Smooth muscle cell (in vitro differentiated cells): ENCODE measurements at regions not wholly inside any gene's neighbourhood (a gene's known extent, or its start where the extent isn't known, plus 50 kb on each side); places are given as distances from the start of the nearest gene placed in this dataset.
"Not testable (repeated sequence)": the region's sequence is repeated elsewhere in the genome, so short reads cannot be mapped to it uniquely, and the experiment has no call there.

ENCODE experiments used
- DNase-seq: peaks from one replicate; lab custom pipeline; 2025; ENCODE audit not compliant: unreplicated experiment; lab: John Stamatoyannopoulos, UW
- H2AFZ ChIP-seq: fragments of 200-600 bp; sonication (generic); 2 replicates; pipeline ENCODE4 v1.6.0; 2016; ENCODE audit warnings: antibody characterized with exemption, low read depth, mild to moderate bottlenecking
- H3F3A ChIP-seq: fragments of 200-600 bp; sonication (generic); 2 replicates; pipeline ENCODE4 v1.6.0; 2017; ENCODE audit warnings: antibody characterized with exemption, low read depth
- H3K27ac ChIP-seq: fragments of 200-600 bp; sonication (generic); 2 replicates; pipeline ENCODE4 v1.5.1; 2016; ENCODE audit warnings: low read depth, mild to moderate bottlenecking
- H3K27me3 ChIP-seq: fragments of 200-600 bp; sonication (generic); 2 replicates; pipeline ENCODE4 v1.6.1; 2016; ENCODE audit warnings: low read depth, mild to moderate bottlenecking
- H3K36me3 ChIP-seq: fragments of 200-600 bp; sonication (generic); 2 replicates; pipeline ENCODE4 v1.5.1; 2016; ENCODE audit warnings: low read depth
- H3K4me1 ChIP-seq: fragments of 200-600 bp; sonication (generic); 2 replicates; pipeline ENCODE4 v1.5.1; 2016; ENCODE audit warnings: low read depth
- H3K4me2 ChIP-seq: fragments of 200-600 bp; sonication (generic); 2 replicates; pipeline ENCODE4 v1.6.0; 2016; ENCODE audit warnings: mild to moderate bottlenecking
- H3K4me3 ChIP-seq: fragments of 200-600 bp; sonication (generic); 2 replicates; pipeline ENCODE4 v1.5.1; 2016; ENCODE audit warnings: mild to moderate bottlenecking
- H3K79me2 ChIP-seq: fragments of 200-600 bp; sonication (generic); 2 replicates; pipeline ENCODE4 v1.6.0; 2016; ENCODE audit warnings: low read depth, mild to moderate bottlenecking
- H3K9ac ChIP-seq: fragments of 200-600 bp; sonication (generic); 2 replicates; pipeline ENCODE4 v1.6.0; 2016; ENCODE audit warnings: low read depth
- H3K9me3 ChIP-seq: fragments of 200-600 bp; sonication (generic); replicated peaks from 2 replicates; pipeline ENCODE4 v1.5.1; 2016; ENCODE audit warnings: low read depth
- H4K20me1 ChIP-seq: fragments of 200-600 bp; sonication (generic); 2 replicates; pipeline ENCODE4 v1.6.0; 2016; ENCODE audit warnings: low read depth
- WGBS: methylation state at CpG from one replicate; pipeline ENCODE4 v1.1.7; 2016; ENCODE audit warnings: low lambda C conversion rate; 5-methylcytosine and 5-hydroxymethylcytosine counted together
- TF ChIP-seq, protein P1 (sequence below): fragments of 200-600 bp; sonication (generic); IDR thresholded peaks from 2 replicates; pipeline ENCODE4 v1.5.1; 2017; ENCODE audit warnings: borderline replicate concordance, mild to moderate bottlenecking, antibody characterized with exemption; ENCODE audit not compliant: insufficient read depth, poor library complexity, severe bottlenecking

DNA sequence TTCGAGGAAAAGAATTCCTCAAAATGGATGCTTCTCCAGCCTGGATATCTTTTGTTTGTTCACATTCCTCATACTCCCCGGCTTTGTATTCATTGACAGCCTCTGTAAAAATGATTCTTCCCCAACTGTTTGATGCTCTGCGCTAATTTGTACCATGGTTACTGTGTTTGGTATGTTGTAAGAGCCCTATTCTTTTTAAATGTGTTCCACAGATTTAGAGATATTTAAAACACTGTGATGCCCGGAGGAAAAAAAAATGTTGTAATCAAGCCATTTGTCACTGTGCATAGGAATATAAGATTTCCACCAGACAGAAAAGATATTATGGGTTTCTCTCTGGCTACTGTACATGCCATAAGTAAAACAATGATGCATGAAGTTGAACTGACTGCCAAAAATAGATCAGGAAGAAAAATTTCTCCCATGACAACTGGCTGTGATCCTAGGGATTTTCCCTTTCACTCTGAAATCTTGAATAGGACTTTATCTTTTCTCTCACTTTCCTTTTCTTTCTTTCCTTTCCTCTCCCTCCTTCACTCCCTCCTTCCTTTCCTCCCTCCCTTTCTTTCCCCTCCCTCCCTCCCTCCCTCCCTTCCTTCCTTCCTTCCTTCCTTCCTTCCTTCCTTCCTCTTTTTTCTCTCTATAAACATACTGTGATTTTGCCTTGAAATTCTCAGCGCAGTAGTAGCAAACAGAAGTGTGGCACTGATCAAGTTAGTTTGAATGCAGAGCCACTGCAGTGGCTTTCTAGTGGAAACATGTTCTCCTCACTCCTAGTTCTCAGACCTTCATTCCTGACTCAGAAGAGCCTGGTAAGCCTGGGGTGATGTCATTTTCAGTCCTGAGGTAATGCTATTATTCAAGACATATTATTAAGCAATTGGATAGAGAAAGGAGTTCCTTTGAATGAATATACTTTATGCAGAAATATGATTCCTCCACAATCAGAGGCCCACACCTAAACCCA lies 254.9 kb upstream of the TBL1XR1 start:
- Histone ChIP-seq H3K4me2 (peak overlapping the region; percentile 34), H3F3A (no peaks in the 10 kb centered on the region), H3K36me3 (no peaks in the 10 kb centered on the region), H3K9ac (peak overlapping the region; percentile 76), H3K27ac (peak overlapping the region; percentile 96), H2AFZ (peak overlapping the region; percentile 42), H3K4me3 (no peak overlapping the region), H3K9me3 (no peaks in the 10 kb centered on the region), H3K79me2 (no peaks in the 10 kb centered on the region), H4K20me1 (no peaks in the 10 kb centered on the region), H3K27me3 (no peaks in the 10 kb centered on the region), H3K4me1 (peaks cover 19% of the 10 kb centered on the region)
- DNase-seq = no peak
- TF ChIP-seq, protein P1, sequence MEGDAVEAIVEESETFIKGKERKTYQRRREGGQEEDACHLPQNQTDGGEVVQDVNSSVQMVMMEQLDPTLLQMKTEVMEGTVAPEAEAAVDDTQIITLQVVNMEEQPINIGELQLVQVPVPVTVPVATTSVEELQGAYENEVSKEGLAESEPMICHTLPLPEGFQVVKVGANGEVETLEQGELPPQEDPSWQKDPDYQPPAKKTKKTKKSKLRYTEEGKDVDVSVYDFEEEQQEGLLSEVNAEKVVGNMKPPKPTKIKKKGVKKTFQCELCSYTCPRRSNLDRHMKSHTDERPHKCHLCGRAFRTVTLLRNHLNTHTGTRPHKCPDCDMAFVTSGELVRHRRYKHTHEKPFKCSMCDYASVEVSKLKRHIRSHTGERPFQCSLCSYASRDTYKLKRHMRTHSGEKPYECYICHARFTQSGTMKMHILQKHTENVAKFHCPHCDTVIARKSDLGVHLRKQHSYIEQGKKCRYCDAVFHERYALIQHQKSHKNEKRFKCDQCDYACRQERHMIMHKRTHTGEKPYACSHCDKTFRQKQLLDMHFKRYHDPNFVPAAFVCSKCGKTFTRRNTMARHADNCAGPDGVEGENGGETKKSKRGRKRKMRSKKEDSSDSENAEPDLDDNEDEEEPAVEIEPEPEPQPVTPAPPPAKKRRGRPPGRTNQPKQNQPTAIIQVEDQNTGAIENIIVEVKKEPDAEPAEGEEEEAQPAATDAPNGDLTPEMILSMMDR = no peak
- 70% methylated on average over 5 of the region's 5 CpGs for WGBS

DNA sequence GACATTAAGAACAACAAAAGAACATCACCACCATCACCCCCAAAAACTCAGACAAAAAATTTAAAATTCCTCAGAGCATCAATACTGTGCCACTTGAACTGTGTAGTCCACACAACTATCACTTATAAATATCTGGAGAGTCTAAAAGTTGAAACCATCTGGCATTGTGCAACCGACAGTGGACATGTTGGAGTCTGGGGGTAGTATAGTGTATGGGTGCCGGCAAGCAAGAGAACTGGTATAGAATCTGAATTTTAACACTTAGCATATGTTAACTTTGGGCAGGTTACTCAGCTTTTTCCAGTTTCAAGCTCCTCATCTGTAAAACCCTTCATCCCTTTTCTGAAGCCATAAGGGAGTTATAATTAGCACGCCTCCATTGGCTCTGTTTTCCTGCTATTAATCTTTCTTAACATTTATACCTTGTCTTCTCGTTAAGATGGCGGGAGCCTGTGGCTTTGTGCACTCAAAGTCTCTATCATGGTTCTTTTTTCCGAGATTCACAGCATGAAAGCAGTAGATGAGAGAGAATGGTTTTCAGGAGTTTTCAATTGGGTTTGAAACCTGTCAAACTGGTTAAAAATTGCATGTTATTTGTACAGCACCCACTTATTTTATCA lies 255.7 kb upstream of the TBL1XR1 start:
- Histone ChIP-seq H3K4me1 (peaks cover 19% of the 10 kb centered on the region), H2AFZ (peak overlapping the region; percentile 50), H3K27me3 (no peaks in the 10 kb centered on the region), H3K9me3 (no peaks in the 10 kb centered on the region), H4K20me1 (no peaks in the 10 kb centered on the region), H3K79me2 (no peaks in the 10 kb centered on the region), H3K4me2 (peak overlapping the region; percentile 16), H3F3A (no peaks in the 10 kb centered on the region), H3K36me3 (no peaks in the 10 kb centered on the region), H3K4me3 (no peak overlapping the region), H3K9ac (peak overlapping the region; percentile 76), H3K27ac (peak overlapping the region; percentile 96)
- TF ChIP-seq, protein P1 = no peak
- WGBS = 76% methylated on average over 6 of the region's 6 CpGs
- no peak for DNase-seq

DNA sequence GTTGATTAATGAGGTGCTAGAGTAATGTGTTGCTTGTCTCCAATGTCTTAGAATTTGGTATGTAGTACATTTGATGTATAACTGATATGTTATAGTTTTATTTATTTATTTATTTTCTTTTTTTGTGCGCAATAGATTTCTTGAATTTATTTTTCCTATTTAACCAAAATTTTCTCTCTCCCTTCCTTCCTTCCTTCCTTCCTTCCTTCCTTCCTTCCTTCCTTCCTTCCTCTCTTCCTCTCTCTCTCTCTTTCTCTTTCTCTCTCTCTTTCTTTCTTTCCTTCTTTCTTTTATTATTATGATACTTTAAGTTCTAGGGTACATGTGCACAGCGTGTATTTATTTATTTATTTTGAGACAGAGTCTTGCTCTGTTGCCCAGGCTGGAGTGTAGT lies 256.2 kb upstream of the TBL1XR1 start:
- WGBS = 100% methylated on average over 2 of the region's 2 CpGs
- Histone ChIP-seq H3K36me3 (no peaks in the 10 kb centered on the region), H2AFZ (no peak overlapping the region), H3K4me2 (no peak overlapping the region), H3K4me3 (no peak overlapping the region), H3K79me2 (no peaks in the 10 kb centered on the region), H4K20me1 (no peaks in the 10 kb centered on the region), H3K4me1 (peaks cover 19% of the 10 kb centered on the region), H3K27me3 (no peaks in the 10 kb centered on the region), H3K9ac (no peak overlapping the region), H3K9me3 (no peaks in the 10 kb centered on the region), H3F3A (no peaks in the 10 kb centered on the region), H3K27ac (peak overlapping the region; percentile 96)
- no peak for DNase-seq
- TF ChIP-seq, protein P1 = no peak

DNA sequence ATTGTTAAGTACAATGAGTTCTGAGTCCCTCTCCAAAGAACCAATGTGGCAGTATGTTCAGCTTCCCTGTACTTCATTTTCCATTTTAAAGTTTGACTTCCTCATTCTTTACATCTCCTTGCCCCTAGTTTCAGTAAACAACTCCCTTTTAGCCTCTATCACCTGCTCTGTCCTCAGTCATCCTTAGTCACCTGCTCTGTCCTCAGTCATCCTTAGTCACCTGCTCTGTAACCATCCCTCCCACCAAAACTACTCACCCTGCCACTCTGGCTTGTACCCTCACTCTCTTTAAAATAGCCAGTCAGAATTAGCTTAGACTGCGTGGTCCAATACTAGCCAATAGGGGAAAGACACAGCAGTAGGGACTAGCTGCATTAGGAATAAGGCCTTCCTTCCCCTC lies 259.9 kb upstream of the TBL1XR1 start:
- not testable (repeated sequence) for H3F3A ChIP-seq, H3K4me3 ChIP-seq, H3K9me3 ChIP-seq, H3K9ac ChIP-seq, H3K36me3 ChIP-seq, H2AFZ ChIP-seq, H3K79me2 ChIP-seq, H3K27me3 ChIP-seq, H3K4me2 ChIP-seq, DNase-seq, H4K20me1 ChIP-seq
- Histone ChIP-seq H3K4me1 (peaks cover 12% of the 10 kb centered on the region), H3K27ac (peak overlapping the region; percentile 51)
- 100% methylated on average over 1 of the region's 1 CpG for WGBS
